ENCODE measurements at regions not wholly inside any gene's neighbourhood (a gene's known extent, or its start where the extent isn't known, plus 50 kb on each side); places are given as distances from the start of the nearest gene placed in this dataset.

DNA sequence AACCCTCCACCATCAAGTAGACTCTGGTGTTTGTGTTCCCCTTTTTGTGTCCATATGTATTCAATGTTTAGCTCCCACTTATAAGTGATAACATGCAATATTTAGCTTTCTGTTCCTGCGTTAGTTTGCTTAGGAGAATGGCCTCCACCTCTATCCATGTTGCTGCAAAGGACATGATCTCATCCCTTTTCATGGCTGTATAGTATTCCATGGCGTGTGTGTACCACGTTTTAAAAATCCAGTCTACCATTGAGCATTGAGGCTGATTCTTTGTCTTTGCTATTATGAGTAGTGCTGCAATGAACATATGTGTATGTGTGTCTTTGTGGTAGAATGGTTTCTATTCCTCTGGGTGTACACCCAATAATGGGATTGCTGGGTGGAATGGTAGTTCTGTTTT, 140.1 kb downstream of the BASP1 start:
- no peaks in the 10 kb centered on the region for H3K36me3 ChIP-seq
- H3K27me3 ChIP-seq (ENCODE audit: insufficient read depth, low read depth, severe bottlenecking) = no peaks in the 10 kb centered on the region
- DNase-seq = no peak
- TF ChIP-seq, protein P1, sequence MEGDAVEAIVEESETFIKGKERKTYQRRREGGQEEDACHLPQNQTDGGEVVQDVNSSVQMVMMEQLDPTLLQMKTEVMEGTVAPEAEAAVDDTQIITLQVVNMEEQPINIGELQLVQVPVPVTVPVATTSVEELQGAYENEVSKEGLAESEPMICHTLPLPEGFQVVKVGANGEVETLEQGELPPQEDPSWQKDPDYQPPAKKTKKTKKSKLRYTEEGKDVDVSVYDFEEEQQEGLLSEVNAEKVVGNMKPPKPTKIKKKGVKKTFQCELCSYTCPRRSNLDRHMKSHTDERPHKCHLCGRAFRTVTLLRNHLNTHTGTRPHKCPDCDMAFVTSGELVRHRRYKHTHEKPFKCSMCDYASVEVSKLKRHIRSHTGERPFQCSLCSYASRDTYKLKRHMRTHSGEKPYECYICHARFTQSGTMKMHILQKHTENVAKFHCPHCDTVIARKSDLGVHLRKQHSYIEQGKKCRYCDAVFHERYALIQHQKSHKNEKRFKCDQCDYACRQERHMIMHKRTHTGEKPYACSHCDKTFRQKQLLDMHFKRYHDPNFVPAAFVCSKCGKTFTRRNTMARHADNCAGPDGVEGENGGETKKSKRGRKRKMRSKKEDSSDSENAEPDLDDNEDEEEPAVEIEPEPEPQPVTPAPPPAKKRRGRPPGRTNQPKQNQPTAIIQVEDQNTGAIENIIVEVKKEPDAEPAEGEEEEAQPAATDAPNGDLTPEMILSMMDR (IDR thresholded peaks at IDR 0.05; ENCODE audit: low read depth, low read length) = no peak
- no peak overlapping the region for H3K27ac ChIP-seq
- H3K9me3 ChIP-seq (ENCODE audit: severe bottlenecking) = peaks cover 7% of the 10 kb centered on the region
- no peak overlapping the region for H3K4me3 ChIP-seq (ENCODE audit: low read depth, low read length)

DNA sequence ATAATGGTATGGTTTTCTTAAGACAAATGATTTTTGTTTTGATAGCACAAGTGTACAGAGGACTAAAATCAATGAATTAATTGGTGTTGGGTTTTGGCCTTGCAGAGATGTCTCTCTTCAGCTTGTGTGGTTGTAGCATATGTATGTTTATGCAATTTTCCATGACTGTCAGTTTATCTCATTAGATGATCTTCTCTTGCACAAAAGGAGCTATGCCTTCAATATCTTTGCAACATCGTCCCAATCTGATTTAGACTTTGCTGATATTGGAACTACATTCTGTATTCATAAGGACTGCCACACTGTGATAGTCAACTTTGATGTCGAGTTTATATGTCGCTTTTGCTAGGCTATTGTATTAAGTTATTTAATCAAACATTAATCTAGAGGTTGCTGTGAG, 140.0 kb upstream of the TAF11L2 start:
- Histone ChIP-seq H3K4me3 (ENCODE audit: low read depth, low read length) (no peak overlapping the region), H3K36me3 (no peaks in the 10 kb centered on the region), H3K27me3 (ENCODE audit: insufficient read depth, low read depth, severe bottlenecking) (no peaks in the 10 kb centered on the region), H3K9me3 (ENCODE audit: severe bottlenecking) (peaks cover 7% of the 10 kb centered on the region), H3K27ac (no peak overlapping the region)
- no peak for DNase-seq
- TF ChIP-seq, protein P1 (IDR thresholded peaks at IDR 0.05; ENCODE audit: low read depth, low read length) = no peak

DNA sequence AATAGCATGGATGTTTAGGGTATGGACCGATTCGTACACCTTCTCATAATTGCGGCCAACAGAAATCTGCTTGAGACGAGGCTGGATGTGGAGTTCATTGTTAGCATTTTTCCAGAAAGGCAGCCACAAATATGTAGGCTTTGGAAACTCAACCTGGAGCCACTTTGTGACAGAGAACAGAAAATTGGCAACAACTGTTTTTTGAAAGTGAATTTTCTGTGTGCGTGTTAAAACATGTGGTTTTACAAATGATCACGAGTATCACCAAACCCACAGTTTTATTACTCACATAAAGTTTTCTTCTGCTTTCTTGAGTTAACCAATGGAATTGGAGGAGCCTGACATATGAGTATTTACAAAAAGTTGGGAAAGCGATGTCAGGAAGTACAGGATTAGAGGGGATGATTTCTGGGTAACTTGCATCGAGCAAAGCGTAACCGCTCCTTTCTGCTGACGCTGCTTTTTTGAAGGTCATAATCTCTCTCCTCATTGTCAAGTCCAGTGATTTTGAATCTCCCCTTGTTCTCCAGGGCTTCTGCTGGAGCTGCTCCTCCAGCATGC, 138.5 kb upstream of the TAF11L2 start:
- no peaks in the 10 kb centered on the region for H3K27me3 ChIP-seq (ENCODE audit: insufficient read depth, low read depth, severe bottlenecking)
- TF ChIP-seq, protein P1 (IDR thresholded peaks at IDR 0.05; ENCODE audit: low read depth, low read length) = no peak
- DNase-seq = no peak
- peaks cover 7% of the 10 kb centered on the region for H3K9me3 ChIP-seq (ENCODE audit: severe bottlenecking)
- no peak overlapping the region for H3K27ac ChIP-seq
- no peaks in the 10 kb centered on the region for H3K36me3 ChIP-seq
- no peak overlapping the region for H3K4me3 ChIP-seq (ENCODE audit: low read depth, low read length)

DNA sequence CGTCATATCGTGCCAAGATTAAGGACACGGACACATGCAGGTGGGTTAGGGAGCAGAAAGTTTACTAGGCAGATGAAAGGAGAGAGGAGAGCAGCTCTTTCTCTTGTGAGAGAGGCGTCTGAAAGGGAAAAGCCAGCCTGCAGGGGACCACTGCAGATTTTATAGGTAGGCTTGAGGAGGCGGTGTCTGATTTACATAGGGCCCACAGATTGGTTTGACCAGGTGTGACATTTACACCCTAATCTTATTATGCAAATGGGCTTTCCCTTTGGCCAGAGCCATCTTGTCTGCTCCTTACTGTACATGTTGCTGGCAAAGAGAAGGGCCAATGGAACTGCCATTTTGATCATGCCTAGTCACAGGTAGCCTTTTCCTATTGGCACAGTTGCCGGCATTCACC, 137.2 kb upstream of the TAF11L2 start:
- no peaks in the 10 kb centered on the region for H3K27me3 ChIP-seq (ENCODE audit: insufficient read depth, low read depth, severe bottlenecking)
- H3K4me3 ChIP-seq (ENCODE audit: low read depth, low read length) = no peak overlapping the region
- TF ChIP-seq, protein P1 (IDR thresholded peaks at IDR 0.05; ENCODE audit: low read depth, low read length) = no peak
- no peaks in the 10 kb centered on the region for H3K36me3 ChIP-seq
- peaks cover 4% of the 10 kb centered on the region for H3K9me3 ChIP-seq (ENCODE audit: severe bottlenecking)
- DNase-seq = no peak
- no peak overlapping the region for H3K27ac ChIP-seq

DNA sequence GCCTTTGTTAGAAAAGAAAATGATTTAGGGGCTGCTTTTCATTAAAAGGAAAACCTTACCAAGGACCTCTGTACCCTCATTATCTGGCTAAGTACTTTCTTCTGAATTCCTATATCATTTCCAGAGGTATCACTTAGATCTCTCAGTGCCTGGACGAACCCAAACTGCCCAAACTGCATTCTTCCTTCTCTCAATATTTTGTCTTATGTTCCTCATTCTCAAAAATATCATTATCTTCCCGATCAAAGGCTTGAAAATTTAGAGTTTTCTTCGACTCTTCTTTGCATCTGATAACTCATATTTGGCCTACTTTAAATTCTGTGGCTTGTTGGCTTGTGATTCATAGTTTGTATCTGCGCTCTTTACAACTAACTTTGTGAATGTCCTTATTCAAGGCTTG, 136.7 kb upstream of the TAF11L2 start:
- Histone ChIP-seq H3K27me3 (ENCODE audit: insufficient read depth, low read depth, severe bottlenecking) (no peaks in the 10 kb centered on the region), H3K27ac (no peak overlapping the region), H3K4me3 (ENCODE audit: low read depth, low read length) (no peak overlapping the region), H3K9me3 (ENCODE audit: severe bottlenecking) (peaks cover 4% of the 10 kb centered on the region), H3K36me3 (no peaks in the 10 kb centered on the region)
- TF ChIP-seq, protein P1 (IDR thresholded peaks at IDR 0.05; ENCODE audit: low read depth, low read length) = no peak
- no peak for DNase-seq
